ENCODE measurements at regions not wholly inside any gene's neighbourhood (a gene's known extent, or its start where the extent isn't known, plus 50 kb on each side); places are given as distances from the start of the nearest gene placed in this dataset.
"Not testable (repeated sequence)": the region's sequence is repeated elsewhere in the genome, so short reads cannot be mapped to it uniquely, and the experiment has no call there.

DNA sequence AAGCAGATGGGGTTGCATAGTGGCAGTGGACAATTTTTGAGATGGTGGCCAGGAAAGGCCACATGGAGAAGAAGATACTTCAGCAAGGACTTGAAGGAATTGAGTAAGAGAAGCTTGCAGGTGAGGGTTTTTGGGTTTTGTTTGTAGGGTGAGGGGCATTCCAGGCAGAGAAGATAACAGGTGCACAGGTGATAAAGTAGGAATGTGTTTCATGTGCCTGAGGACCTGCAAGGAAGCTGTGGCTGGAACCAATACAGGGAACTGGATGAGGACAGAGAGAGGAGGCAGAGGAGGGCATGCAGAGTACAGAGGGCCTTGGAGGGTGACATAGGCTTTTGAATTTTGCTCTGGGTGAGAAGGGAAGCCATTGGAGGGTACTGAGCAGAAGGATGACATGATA, 314.5 kb downstream of the KLF12 start:
- H3K4me3 ChIP-seq (ENCODE audit: low read depth, low read length): no peak overlapping the region
- ChIA-PET CTCF (no interaction called here), POLR2A (no interaction called here)
- TF ChIP-seq, protein P1, sequence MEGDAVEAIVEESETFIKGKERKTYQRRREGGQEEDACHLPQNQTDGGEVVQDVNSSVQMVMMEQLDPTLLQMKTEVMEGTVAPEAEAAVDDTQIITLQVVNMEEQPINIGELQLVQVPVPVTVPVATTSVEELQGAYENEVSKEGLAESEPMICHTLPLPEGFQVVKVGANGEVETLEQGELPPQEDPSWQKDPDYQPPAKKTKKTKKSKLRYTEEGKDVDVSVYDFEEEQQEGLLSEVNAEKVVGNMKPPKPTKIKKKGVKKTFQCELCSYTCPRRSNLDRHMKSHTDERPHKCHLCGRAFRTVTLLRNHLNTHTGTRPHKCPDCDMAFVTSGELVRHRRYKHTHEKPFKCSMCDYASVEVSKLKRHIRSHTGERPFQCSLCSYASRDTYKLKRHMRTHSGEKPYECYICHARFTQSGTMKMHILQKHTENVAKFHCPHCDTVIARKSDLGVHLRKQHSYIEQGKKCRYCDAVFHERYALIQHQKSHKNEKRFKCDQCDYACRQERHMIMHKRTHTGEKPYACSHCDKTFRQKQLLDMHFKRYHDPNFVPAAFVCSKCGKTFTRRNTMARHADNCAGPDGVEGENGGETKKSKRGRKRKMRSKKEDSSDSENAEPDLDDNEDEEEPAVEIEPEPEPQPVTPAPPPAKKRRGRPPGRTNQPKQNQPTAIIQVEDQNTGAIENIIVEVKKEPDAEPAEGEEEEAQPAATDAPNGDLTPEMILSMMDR (IDR thresholded peaks at IDR 0.05; ENCODE audit: insufficient read depth, low read length, missing control alignments): no peak
- DNase-seq (ENCODE audit: low read depth, low spot score): no peak

DNA sequence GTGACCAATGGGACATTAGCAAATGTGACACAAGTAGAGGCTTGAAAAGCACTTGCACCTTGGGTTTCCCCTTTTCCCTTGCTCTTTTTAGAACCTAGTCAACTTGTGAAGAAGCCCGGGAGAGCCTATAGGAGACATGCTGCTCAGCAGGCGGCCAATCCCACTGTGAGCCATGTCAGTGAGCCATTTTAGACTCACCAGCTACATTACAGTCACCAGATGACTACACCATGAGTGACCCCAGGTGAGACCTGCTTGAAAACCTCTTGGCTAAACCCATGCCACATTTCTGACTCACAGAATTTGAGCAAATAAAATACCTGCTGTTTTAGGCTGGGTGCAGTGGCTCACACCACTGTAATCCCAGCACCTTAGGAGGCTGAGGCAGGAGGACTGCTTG, 317.5 kb downstream of the KLF12 start:
- no peak for DNase-seq (ENCODE audit: low read depth, low spot score)
- no peak overlapping the region for H3K4me3 ChIP-seq (ENCODE audit: low read depth, low read length)
- ChIA-PET POLR2A (no interaction called here), CTCF (interaction anchor here (2.0 kb wide), 1 partner anchor 17 kb away, joined by 7 read pairs; no protein-coding TSS in a partner anchor)
- TF ChIP-seq, protein P1 (IDR thresholded peaks at IDR 0.05; ENCODE audit: insufficient read depth, low read length, missing control alignments): no peak

DNA sequence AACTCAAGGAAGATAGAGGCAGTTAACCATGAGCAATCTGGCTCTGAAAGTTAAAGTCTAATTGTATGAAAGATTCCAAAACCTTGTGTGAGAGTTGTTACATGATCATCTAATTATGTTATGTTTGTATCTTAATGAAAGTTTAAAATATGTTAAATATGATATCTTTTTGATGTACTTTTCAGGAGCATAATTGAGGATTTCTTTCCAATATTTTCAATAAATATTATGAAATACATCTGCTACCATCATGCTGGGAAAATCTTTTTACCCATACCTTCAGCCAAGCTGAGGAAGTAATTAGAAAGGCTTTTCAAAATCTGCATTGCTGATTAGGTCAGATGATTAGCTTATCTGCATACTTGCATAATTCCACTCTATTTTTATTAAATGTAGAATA, 318.4 kb downstream of the KLF12 start:
- ChIA-PET CTCF (interaction anchor here (1.2 kb wide), 1 partner anchor 471 kb away, joined by 3 read pairs; no protein-coding TSS in a partner anchor), POLR2A (no interaction called here)
- DNase-seq (ENCODE audit: low read depth, low spot score): no peak
- TF ChIP-seq, protein P1 (IDR thresholded peaks at IDR 0.05; ENCODE audit: insufficient read depth, low read length, missing control alignments): no peak
- no peak overlapping the region for H3K4me3 ChIP-seq (ENCODE audit: low read depth, low read length)

DNA sequence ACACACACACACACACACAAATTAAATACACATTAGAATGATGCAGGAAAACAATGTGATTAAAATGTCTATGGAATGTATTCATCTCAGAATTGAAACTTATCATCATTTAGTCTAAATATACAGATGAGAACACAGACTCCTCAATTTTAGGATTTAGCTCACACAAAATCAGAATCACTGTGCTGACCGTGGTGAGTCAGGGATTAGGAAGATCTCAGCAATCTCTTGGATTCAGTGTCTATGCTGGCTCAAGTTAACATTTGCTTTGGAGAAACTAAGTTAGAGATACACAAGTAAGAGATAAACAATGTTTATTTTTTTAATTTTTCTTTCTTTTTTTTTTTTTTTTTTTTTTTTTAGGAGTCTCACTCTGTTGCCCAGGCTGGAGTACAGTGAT, 323.6 kb downstream of the KLF12 start:
- TF ChIP-seq, protein P1 (IDR thresholded peaks at IDR 0.05; ENCODE audit: insufficient read depth, low read length, missing control alignments): no peak
- ChIA-PET CTCF (interaction anchor here (1.1 to 1.7 kb wide), 3 partner anchors 11 to 25 kb away, joined by 3 to 5 read pairs (median 4); no protein-coding TSS in a partner anchor), POLR2A (no interaction called here)
- DNase-seq (ENCODE audit: low read depth, low spot score): no peak
- no peak overlapping the region for H3K4me3 ChIP-seq (ENCODE audit: low read depth, low read length)

DNA sequence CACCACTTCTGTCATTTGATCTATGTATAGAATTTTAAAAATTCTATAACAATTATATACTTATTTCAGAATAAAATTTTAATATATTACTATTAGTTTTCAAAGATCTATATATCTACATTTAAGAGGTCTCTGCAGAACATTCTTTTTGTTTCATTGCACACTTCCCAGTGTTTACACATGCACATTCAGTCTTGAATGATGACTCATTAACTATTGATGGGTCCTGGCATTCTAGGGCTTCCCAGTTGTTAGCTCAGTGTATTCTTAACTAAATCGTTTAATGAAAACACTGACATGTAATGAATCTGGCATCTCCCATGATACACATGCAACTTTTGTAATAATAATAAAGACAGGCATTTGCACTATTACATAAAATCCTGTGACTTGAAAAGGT, 324.6 kb downstream of the KLF12 start:
- no peak overlapping the region for H3K4me3 ChIP-seq (ENCODE audit: low read depth, low read length)
- ChIA-PET POLR2A (no interaction called here), CTCF (interaction anchor here (1.6 to 1.7 kb wide), 2 partner anchors 12 to 19 kb away, joined by 3 to 4 read pairs; no protein-coding TSS in a partner anchor)
- TF ChIP-seq, protein P1 (IDR thresholded peaks at IDR 0.05; ENCODE audit: insufficient read depth, low read length, missing control alignments): no peak
- no peak for DNase-seq (ENCODE audit: low read depth, low spot score)

DNA sequence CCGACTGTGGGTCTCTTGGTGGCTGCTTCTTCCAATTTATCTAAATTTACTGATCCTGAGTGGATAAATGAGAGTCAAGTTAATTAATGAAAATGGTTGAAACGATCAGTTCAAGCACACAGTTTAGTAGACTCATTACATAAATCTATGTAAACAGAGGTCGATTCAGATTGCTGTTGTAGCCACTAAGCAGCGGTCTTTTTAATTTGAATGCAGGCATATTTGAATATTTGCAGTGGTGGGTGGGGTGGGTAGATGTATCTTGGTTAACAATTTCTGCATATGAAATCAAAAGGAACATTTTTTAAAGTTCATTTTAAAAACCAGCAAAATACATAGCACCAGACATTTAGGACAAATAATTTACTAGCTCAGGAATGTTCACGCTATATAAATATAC, 325.9 kb downstream of the KLF12 start:
- CTCF ChIA-PET: no interaction called here
- no peak for DNase-seq (ENCODE audit: low read depth, low spot score)
- POLR2A ChIA-PET: no interaction called here
- no peak overlapping the region for H3K4me3 ChIP-seq (ENCODE audit: low read depth, low read length)
- TF ChIP-seq, protein P1 (IDR thresholded peaks at IDR 0.05; ENCODE audit: insufficient read depth, low read length, missing control alignments): no peak

DNA sequence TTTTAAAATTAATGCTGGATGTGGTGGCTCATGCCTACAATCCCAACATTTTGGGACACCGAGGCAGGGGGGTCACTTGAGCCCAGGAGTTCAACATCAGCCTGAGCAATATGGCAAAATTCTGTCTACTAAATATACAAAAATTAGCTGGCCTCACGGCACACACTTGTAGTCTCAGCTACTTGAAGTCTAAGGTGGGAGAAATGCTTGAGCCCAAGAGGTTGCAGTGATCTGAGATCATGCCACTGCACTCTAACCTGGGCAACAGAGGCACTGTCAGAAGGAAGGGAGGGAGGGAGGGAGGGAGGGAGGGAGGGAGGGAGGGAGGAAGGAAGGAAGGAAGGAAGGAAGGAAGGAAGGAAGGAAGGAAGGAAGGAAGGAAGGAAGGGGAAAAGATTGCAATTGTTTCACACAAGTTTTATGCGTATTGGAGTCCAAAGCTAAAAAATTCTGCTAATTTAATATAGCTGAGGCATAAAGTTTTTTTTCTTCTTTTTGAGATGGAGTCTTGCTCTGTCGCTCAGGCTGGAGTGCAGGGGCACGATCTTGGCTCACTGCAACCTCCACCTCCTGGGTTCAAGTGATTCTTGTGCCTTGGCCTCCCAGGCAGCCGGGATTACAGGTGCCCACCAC, 328.8 kb downstream of the KLF12 start:
- H3K4me3 ChIP-seq (ENCODE audit: low read depth, low read length); DNase-seq (ENCODE audit: low read depth, low spot score); CTCF ChIA-PET; POLR2A ChIA-PET: not testable (repeated sequence)
